ENCODE measurements at regions not wholly inside any gene's neighbourhood (a gene's known extent, or its start where the extent isn't known, plus 50 kb on each side); places are given as distances from the start of the nearest gene placed in this dataset.

DNA sequence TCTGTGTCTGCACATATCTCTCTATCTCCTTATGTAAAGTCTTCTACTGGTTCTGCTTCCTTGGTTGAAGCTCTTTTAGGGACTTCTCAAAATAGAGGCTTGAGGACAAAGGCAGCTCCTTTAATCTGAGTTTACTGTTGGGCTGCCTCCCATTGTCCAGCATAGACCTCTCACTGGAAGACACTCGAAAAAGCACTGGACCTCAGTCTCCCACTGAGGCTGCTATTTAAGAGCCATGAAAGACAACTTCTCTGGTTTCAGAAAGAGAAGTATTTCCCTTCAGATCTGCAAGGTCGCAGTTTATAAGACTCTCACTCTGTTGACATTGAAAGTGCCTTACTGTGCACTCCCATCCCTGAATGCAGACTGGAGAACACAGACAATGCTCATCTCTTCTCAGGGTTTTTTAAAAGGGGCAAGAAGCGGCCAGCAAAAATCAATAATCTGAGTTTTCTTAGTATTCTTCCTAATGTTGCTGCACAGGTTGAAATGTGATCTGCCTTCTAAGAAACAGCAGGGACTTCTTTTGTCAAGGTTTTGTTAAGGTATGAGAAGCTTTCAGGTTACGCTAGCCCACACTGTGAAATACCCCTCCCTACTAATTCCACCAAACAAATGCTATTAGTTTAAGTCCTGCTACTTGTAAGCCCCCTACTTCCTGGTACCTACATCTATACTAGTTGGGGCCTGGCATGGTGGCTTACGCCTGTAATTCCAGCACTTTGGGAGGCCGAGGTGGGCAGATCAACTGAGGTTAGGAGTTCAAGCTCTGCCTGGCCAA is 450.0 kb upstream of the SLC10A2 start:
- TF ChIP-seq POLR2A (IDR thresholded peaks at IDR 0.05; ENCODE audit: low read depth, low read length) (no peak), CTCF (conservative IDR thresholded peaks at IDR 0.05; ENCODE audit: low read depth, low read length) (no peak), RAD21 (IDR thresholded peaks at IDR 0.05; ENCODE audit: low read length) (no peak), RFX5 (IDR thresholded peaks at IDR 0.05; ENCODE audit: low read depth, low read length) (no peak), BHLHE40 (IDR thresholded peaks at IDR 0.05; ENCODE audit: low read depth, low read length) (no peak), CEBPB (IDR thresholded peaks at IDR 0.05; ENCODE audit: low read depth, low read length) (no peak), RCOR1 (IDR thresholded peaks at IDR 0.05; ENCODE audit: insufficient replicate concordance, low read length) (no peak), SMC3 (IDR thresholded peaks at IDR 0.05; ENCODE audit: low read depth, low read length) (no peak), MAZ (IDR thresholded peaks at IDR 0.05; ENCODE audit: borderline replicate concordance, low read depth, low read length) (no peak)
- TF ChIP-seq, protein P1, sequence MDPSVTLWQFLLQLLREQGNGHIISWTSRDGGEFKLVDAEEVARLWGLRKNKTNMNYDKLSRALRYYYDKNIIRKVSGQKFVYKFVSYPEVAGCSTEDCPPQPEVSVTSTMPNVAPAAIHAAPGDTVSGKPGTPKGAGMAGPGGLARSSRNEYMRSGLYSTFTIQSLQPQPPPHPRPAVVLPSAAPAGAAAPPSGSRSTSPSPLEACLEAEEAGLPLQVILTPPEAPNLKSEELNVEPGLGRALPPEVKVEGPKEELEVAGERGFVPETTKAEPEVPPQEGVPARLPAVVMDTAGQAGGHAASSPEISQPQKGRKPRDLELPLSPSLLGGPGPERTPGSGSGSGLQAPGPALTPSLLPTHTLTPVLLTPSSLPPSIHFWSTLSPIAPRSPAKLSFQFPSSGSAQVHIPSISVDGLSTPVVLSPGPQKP (IDR thresholded peaks at IDR 0.05; ENCODE audit: borderline replicate concordance, low read depth, low read length): no peak

Measured in IMR-90 (cell line).